GM23248 (cell line): ENCODE measurements at regions not wholly inside any gene's neighbourhood (a gene's known extent, or its start where the extent isn't known, plus 50 kb on each side); places are given as distances from the start of the nearest gene placed in this dataset.

Experiments used
- DNase-seq: peaks from one replicate; pipeline ENCODE4 v3.0.0-alpha.2; 2015
- H2AFZ ChIP-seq: fragments of 200-600 bp; sonication (generic); 2 replicates; pipeline ENCODE4 v1.6.1; 2016; ENCODE audit warnings: antibody characterized with exemption
- H3F3A ChIP-seq: fragments of 200-600 bp; sonication (generic); 2 replicates; pipeline ENCODE4 v1.6.1; 2016; ENCODE audit warnings: mild to moderate bottlenecking, antibody characterized with exemption, mixed run types; ENCODE audit not compliant: insufficient read depth
- H3K27ac ChIP-seq: fragments of 200-600 bp; sonication (generic); 2 replicates; pipeline ENCODE4 v1.5.1; 2016; ENCODE audit warnings: mild to moderate bottlenecking
- H3K27me3 ChIP-seq: fragments of 200-600 bp; sonication (generic); replicated peaks from 2 replicates; pipeline ENCODE4 v1.6.1; 2016; ENCODE audit warnings: mild to moderate bottlenecking; ENCODE audit not compliant: insufficient read depth
- H3K36me3 ChIP-seq: fragments of 200-600 bp; sonication (generic); 2 replicates; pipeline ENCODE4 v1.6.1; 2016; ENCODE audit warnings: low read depth, mild to moderate bottlenecking
- H3K4me1 ChIP-seq: fragments of 200-600 bp; sonication (generic); 2 replicates; pipeline ENCODE4 v1.6.1; 2016; ENCODE audit warnings: mild to moderate bottlenecking; ENCODE audit not compliant: insufficient read depth
- H3K4me2 ChIP-seq: fragments of 200-600 bp; sonication (generic); one replicate; pipeline ENCODE4 v1.6.1; 2016; ENCODE audit warnings: mild to moderate bottlenecking; ENCODE audit not compliant: unreplicated experiment
- H3K4me3 ChIP-seq: fragments of 200-600 bp; sonication (generic); 2 replicates; pipeline ENCODE4 v1.5.1; 2016; ENCODE audit warnings: mild to moderate bottlenecking
- H3K79me2 ChIP-seq: fragments of 200-600 bp; sonication (generic); 2 replicates; pipeline ENCODE4 v1.6.1; 2016; ENCODE audit warnings: mild to moderate bottlenecking; ENCODE audit not compliant: insufficient read depth
- H3K9ac ChIP-seq: fragments of 200-600 bp; sonication (generic); 2 replicates; pipeline ENCODE4 v1.6.1; 2016; ENCODE audit warnings: mild to moderate bottlenecking
- H3K9me2 ChIP-seq: fragments of 200-600 bp; sonication (generic); 2 replicates; pipeline ENCODE4 v1.6.1; 2016; ENCODE audit warnings: mixed run types, mild to moderate bottlenecking, moderate library complexity; ENCODE audit not compliant: insufficient read depth
- H3K9me3 ChIP-seq: fragments of 200-600 bp; sonication (generic); one replicate; pipeline ENCODE4 v1.6.1; 2017; ENCODE audit warnings: low read depth
- H4K20me1 ChIP-seq: fragments of 200-600 bp; sonication (generic); 2 replicates; pipeline ENCODE4 v1.6.0; 2016; ENCODE audit not compliant: insufficient read depth
- EZH2 ChIP-seq: fragments of 200-600 bp; sonication (generic); IDR thresholded peaks from 2 replicates; pipeline ENCODE4 v1.6.1; 2018; ENCODE audit warnings: antibody characterized with exemption, mild to moderate bottlenecking; ENCODE audit not compliant: insufficient read depth, poor library complexity, severe bottlenecking
- EZH2phosphoT487 ChIP-seq: fragments of 200-600 bp; sonication (generic); IDR thresholded peaks from 2 replicates; pipeline ENCODE4 v1.6.1; 2018; ENCODE audit warnings: antibody characterized with exemption, moderate library complexity, mild to moderate bottlenecking, low read depth; ENCODE audit not compliant: insufficient read depth
- WGBS, 2 experiments: methylation state at CpG; one replicate each; pipeline ENCODE4 v1.1.6; 2015 to 2017; ENCODE audit warnings: low lambda C conversion rate in 2 of 2, low coverage in 1 of 2; ENCODE audit errors: missing lambda C conversion rate in 2 of 2; 5-methylcytosine and 5-hydroxymethylcytosine counted together
- in situ Hi-C: fragments of 300-500 bp; cut with MboI; formaldehyde crosslinking; loops from 2 replicates; pipeline ENCODE4 v1.15.0; 2020

DNA sequence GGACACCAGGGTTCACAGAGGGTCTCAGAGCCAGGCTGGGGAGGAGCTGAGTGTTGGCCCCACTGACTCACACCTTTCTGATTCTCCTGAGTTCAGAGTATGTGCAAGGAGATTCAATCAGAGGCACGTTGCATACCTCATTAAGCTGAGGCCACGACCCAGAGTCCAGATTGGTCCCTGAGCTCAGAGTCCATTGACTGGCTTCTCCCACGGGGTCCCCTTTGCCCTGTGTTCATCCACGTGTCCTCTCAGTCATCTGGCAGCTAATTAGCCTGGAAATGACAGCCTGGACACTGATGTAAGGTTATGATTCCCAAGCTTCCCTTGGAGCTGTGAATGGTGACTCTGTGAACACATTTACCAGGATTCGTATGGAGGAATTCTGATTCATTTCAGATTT is 267.2 kb downstream of the SH3BP4 start:
- Histone ChIP-seq H3K79me2 (no peaks in the 10 kb centered on the region), H2AFZ (no peak overlapping the region), H3K9me2 (no peaks in the 10 kb centered on the region), H3K27ac (no peak overlapping the region), H3K4me2 (no peak overlapping the region), H3K27me3 (no peaks in the 10 kb centered on the region), H3K9ac (no peak overlapping the region), H3K36me3 (no peaks in the 10 kb centered on the region), H3K9me3 (no peaks in the 10 kb centered on the region), H3K4me3 (no peak overlapping the region), H3F3A (peaks cover 22% of the 10 kb centered on the region; the same call in 1 of the 2 replicates), H3K4me1 (peaks cover 28% of the 10 kb centered on the region), H4K20me1 (no peaks in the 10 kb centered on the region)
- in situ Hi-C loops = no loop called here
- TF ChIP-seq EZH2 (no peak), EZH2phosphoT487 (no peak)
- WGBS, 2 experiments = 62 to 66% methylated on average over 5 of the region's 5 CpGs
- DNase-seq = no peak

DNA sequence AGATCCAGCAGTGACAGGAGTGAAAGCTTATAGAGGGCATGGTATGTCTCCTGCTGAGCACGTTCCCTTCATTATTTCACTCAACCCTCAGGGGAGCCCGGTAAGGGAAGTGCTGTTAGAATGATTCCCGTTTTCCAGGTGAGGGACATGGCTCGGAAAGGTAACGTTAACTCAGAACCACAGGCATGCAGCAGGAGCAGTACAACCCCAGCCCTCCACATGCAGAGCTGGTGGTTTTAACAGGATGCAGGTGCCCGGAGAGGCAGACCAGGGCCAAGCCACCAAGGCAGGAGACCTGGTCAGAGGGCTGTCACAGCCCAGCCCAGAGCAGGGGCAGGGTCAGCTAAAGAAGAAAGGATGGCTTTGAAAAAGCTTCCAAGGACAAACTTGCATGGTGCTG is 268.5 kb downstream of the SH3BP4 start:
- H3K4me2 ChIP-seq = no peak overlapping the region
- H2AFZ ChIP-seq = no peak overlapping the region
- 96 to 98% methylated on average over 6 of the region's 6 CpGs for WGBS, 2 experiments
- H3K4me3 ChIP-seq = no peak overlapping the region
- H3K27me3 ChIP-seq = no peaks in the 10 kb centered on the region
- no peaks in the 10 kb centered on the region for H3K9me2 ChIP-seq
- H3K27ac ChIP-seq = no peak overlapping the region
- no peaks in the 10 kb centered on the region for H3K9me3 ChIP-seq
- no peak for DNase-seq
- peaks cover 28% of the 10 kb centered on the region for H3K4me1 ChIP-seq
- no peaks in the 10 kb centered on the region for H4K20me1 ChIP-seq
- peaks cover 22% of the 10 kb centered on the region; the same call in 1 of the 2 replicates for H3F3A ChIP-seq
- in situ Hi-C loops = no loop called here
- H3K9ac ChIP-seq = no peak overlapping the region
- H3K79me2 ChIP-seq = no peaks in the 10 kb centered on the region
- TF ChIP-seq EZH2 = no peak
- TF ChIP-seq EZH2phosphoT487 = no peak
- no peaks in the 10 kb centered on the region for H3K36me3 ChIP-seq

DNA sequence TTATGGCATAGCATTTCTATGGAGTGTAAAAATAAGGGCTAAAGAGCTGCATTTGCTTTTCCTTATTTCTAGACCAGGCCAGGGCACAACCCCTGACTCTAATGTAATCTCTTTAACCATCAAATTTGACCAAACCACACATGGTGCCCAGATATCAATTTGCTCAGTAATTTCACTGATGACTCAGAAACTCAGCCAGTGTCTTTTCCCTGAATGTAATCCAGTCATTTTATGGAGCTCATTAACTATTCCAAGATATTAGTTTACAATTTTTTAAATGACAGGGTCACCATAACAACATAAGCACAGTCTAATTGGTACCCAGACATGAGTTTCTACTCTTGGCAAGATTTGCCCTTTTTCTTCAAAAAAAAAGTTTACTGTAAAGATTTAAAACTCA is 270.8 kb upstream of the AGAP1 start:
- H3K9me2 ChIP-seq = no peaks in the 10 kb centered on the region
- no peak overlapping the region for H3K27ac ChIP-seq
- peak; percentile 45 for DNase-seq
- H3K4me1 ChIP-seq = peaks cover 9% of the 10 kb centered on the region
- no peaks in the 10 kb centered on the region for H4K20me1 ChIP-seq
- TF ChIP-seq EZH2 = no peak
- H2AFZ ChIP-seq = no peak overlapping the region
- H3K36me3 ChIP-seq = no peaks in the 10 kb centered on the region
- no peak overlapping the region for H3K4me3 ChIP-seq
- H3F3A ChIP-seq = 0 out of 2 replicates have a peak, but pooled peaks cover 6% of the 10 kb centered on the region
- no peaks in the 10 kb centered on the region for H3K27me3 ChIP-seq
- H3K9me3 ChIP-seq = no peaks in the 10 kb centered on the region
- no peak overlapping the region for H3K4me2 ChIP-seq
- in situ Hi-C loops = no loop called here
- H3K79me2 ChIP-seq = no peaks in the 10 kb centered on the region
- no peak overlapping the region for H3K9ac ChIP-seq

DNA sequence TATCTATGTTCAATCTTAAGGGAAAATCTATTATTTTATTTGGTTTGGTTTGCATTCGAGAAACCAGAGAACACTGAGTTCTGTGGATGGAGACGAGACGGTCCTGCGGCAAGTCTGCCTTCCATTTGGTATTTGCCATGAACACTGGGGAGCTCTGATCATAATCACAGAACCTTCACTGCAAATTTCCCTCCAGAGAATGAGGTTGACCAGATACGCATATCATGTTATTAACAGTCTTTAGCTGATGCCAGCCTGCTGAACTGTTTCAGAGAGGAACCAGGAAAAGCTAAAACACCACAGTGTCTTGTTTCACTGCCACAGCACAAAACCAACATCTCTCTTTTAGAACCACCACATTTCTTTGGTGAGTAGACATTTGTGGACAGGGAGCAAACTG is 269.4 kb upstream of the AGAP1 start:
- Histone ChIP-seq H3K4me1 (peaks cover 5% of the 10 kb centered on the region), H3K36me3 (no peaks in the 10 kb centered on the region), H3K9me3 (no peaks in the 10 kb centered on the region), H3K4me2 (no peak overlapping the region), H3K4me3 (no peak overlapping the region), H2AFZ (no peak overlapping the region), H3K9me2 (no peaks in the 10 kb centered on the region), H3F3A (no peaks in the 10 kb centered on the region), H4K20me1 (no peaks in the 10 kb centered on the region), H3K79me2 (no peaks in the 10 kb centered on the region), H3K27me3 (no peaks in the 10 kb centered on the region), H3K9ac (no peak overlapping the region), H3K27ac (no peak overlapping the region)
- no peak for DNase-seq
- in situ Hi-C loops = no loop called here
- TF ChIP-seq EZH2phosphoT487 = no peak
- TF ChIP-seq EZH2 = no peak
- 97 to 99% methylated on average over 5 of the region's 5 CpGs for WGBS, 2 experiments

DNA sequence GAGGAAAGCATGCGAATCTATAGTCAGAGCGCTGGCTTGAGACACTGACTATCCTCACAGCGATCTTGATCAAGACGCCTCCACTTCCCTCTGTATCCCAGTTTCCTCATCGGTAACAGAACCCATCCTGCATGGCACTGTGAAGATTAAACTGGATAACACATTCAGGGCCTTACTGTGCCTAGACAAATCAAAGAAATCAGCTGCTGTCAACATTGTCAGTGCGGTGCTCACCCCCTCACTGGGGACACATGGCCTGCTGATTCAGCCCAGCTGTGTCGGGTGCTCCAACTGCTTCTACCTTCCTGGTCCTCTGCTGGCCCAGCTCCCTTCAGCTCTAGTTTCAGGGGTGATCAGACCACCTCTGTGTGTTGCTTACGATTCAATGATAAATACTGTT is 268.6 kb upstream of the AGAP1 start:
- in situ Hi-C loops = no loop called here
- Histone ChIP-seq H2AFZ (no peak overlapping the region), H3K4me2 (no peak overlapping the region), H4K20me1 (no peaks in the 10 kb centered on the region), H3K79me2 (no peaks in the 10 kb centered on the region), H3K9ac (no peak overlapping the region), H3K4me3 (no peak overlapping the region), H3K27ac (no peak overlapping the region), H3K36me3 (no peaks in the 10 kb centered on the region), H3F3A (no peaks in the 10 kb centered on the region), H3K9me2 (no peaks in the 10 kb centered on the region), H3K9me3 (no peaks in the 10 kb centered on the region), H3K27me3 (no peaks in the 10 kb centered on the region), H3K4me1 (peaks cover 7% of the 10 kb centered on the region)
- no peak for TF ChIP-seq EZH2
- no peak for DNase-seq
- 80 to 84% methylated on average over 8 of the region's 8 CpGs for WGBS, 2 experiments
